ENCODE measurements at regions not wholly inside any gene's neighbourhood (a gene's known extent, or its start where the extent isn't known, plus 50 kb on each side); places are given as distances from the start of the nearest gene placed in this dataset. TPM values are rescaled to one million over a fixed set of nuclear protein-coding genes. Genes with fewer than 3 reads are reported as not detected.

Small RNA genes lying in the stretch of these regions (small RNA-seq; reads per million reads assigned to genes)
- gene RNU6-403P (ENCODE audit: low replicate concordance), result not detected

Data from temporal lobe (tissue), 1 donor.